ENCODE measurements at regions not wholly inside any gene's neighbourhood (a gene's known extent, or its start where the extent isn't known, plus 50 kb on each side); places are given as distances from the start of the nearest gene placed in this dataset.

DNA sequence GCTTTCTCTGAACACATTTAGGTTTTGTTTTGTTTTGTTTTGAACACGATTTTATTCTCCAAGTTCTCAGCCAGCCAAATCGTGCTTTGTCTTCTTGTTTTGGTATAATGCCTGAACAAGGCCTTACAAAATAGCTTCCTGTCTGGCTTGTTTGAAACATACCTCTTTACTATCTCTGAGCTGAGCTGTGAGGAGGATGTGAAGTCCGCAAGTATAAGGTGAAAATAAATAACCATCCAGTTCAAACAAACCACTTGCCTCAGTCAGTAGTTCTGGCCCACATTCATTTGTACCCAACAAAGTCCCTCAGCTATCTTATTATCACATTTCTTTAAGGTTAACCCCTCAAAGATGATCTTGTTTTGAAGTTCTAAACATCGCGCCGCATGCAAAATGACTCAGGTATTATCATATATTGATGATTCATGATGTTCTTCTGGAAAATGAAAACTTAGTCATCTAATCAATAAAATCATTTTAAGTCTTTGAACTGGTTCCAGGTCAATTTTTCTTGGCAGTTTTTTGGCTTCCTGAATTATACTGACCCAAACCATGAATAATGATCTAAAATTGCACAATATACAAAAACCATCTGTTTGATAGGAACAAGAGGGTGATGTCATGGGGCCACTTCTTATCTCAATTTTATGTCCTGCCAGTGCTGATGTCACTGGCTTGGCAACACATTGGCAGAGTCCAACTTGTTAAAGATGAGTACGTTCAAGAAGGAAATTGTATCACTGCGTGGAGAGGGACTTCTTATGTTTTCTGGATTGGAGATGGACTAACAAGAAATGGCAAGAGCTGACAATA is 694.3 kb downstream of the KCNJ2 start:
- TF ChIP-seq, protein P1, sequence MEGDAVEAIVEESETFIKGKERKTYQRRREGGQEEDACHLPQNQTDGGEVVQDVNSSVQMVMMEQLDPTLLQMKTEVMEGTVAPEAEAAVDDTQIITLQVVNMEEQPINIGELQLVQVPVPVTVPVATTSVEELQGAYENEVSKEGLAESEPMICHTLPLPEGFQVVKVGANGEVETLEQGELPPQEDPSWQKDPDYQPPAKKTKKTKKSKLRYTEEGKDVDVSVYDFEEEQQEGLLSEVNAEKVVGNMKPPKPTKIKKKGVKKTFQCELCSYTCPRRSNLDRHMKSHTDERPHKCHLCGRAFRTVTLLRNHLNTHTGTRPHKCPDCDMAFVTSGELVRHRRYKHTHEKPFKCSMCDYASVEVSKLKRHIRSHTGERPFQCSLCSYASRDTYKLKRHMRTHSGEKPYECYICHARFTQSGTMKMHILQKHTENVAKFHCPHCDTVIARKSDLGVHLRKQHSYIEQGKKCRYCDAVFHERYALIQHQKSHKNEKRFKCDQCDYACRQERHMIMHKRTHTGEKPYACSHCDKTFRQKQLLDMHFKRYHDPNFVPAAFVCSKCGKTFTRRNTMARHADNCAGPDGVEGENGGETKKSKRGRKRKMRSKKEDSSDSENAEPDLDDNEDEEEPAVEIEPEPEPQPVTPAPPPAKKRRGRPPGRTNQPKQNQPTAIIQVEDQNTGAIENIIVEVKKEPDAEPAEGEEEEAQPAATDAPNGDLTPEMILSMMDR (conservative IDR thresholded peaks at IDR 0.05; ENCODE audit: low read depth, low read length), result no peak
- TF ChIP-seq EZH2 (IDR thresholded peaks at IDR 0.05; ENCODE audit: borderline replicate concordance, low read depth, low read length, poor library complexity, severe bottlenecking), result no peak
